Prostate gland (tissue), 2 donors: ENCODE measurements at regions not wholly inside any gene's neighbourhood (a gene's known extent, or its start where the extent isn't known, plus 50 kb on each side); places are given as distances from the start of the nearest gene placed in this dataset.

Experiments used
- CTCF ChIP-seq, 4 experiments: fragments of 200-600 bp in 2 of 4; fragments of 450-650 bp in 2 of 4; sonication (generic) in 2 of 4; IDR thresholded peaks; 1 replicate in 3 of 4; 2 replicates in 1 of 4; pipeline ENCODE4 v1.5.1; 2016 to 2019; ENCODE audit warnings: antibody characterized with exemption in 4 of 4, mild to moderate bottlenecking in 2 of 4, moderate library complexity in 2 of 4
- POLR2A ChIP-seq: fragments of 450-650 bp; IDR thresholded peaks from one replicate; pipeline ENCODE4 v1.6.1; 2016; ENCODE audit warnings: antibody characterized with exemption, mild to moderate bottlenecking

DNA sequence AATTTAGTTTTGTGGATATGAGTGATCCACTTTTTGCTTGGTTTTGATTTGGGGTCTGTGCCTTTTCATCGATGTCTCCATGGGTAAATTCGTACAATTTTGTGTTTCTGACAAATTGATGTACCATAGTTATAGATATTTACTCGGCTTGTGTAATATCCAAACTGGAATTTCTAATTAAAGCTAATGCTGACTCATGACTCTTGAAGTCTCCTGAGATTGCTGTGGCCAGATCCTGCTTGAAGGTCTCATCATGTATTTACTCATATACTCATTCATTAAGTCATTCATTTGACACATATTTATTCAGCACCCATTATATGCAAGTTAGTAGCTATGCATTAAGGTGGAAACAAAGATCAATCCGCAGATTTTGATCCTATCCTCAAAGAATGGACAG lies 423.2 kb downstream of the RWDD3 start:
- TF ChIP-seq CTCF (IDR thresholded peaks at IDR 0.05), result no peak
- no peak for TF ChIP-seq POLR2A
